IPS DF 4.7 (cell line): ENCODE measurements at regions not wholly inside any gene's neighbourhood (a gene's known extent, or its start where the extent isn't known, plus 50 kb on each side); places are given as distances from the start of the nearest gene placed in this dataset.

ENCODE experiments used
- DNase-seq: peaks from one replicate; pipeline ENCODE4 v3.0.0-alpha.2; 2013; ENCODE audit warnings: low spot score; ENCODE audit errors: extremely low read depth

DNA sequence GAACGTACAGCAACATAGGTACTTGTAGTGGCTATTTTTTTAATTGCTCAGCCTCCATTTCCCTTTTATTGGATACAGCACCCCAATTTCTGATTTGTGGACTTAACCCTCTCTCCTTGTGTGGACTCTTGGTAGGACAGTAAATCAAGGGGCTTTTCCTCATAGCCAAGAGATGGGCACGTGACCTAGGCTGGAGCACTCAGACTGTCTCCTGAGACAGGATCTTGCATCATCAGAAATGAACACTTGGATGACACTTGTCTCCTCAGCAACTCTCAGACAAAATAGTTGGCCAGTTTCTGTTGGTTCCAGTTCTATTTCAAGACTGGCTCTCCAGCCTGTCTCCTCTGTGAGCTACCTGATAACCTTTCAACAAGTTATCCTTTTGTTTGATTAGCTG lies 112.9 kb upstream of the ZNF678 start:
- no peak for DNase-seq

DNA sequence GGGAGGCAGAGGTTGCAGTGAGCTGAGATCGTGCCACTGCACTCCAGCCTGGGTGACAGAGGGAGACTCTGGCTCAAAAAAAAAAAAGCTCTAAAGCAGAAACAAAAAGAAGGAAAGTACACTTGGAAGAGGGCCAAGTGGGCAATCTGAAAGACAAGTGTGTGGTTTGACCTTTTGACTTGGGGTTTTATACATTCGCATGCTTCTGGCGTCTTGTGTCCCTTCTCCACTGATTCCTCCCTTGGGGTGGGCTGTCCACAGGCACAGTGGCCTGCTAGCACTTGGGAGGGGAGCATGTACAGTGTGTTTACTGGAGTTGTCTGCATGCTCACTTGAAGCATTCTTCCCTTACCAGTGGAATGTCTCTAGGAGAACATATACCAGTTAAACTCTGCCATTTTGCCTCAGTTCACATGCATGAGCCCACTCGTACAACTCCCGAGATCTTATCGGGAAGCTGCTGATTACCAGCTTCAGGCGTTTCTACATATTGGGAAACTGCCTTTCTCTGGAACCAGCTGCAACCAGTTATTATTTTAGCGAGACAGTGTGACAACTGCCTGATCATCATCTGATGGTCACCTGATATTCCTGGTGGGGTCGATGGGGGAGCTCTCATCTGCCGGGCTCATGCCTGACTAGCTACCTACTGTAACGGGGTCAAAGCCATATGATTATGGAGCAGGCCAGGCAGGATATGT lies 113.5 kb upstream of the ZNF678 start:
- no peak for DNase-seq

DNA sequence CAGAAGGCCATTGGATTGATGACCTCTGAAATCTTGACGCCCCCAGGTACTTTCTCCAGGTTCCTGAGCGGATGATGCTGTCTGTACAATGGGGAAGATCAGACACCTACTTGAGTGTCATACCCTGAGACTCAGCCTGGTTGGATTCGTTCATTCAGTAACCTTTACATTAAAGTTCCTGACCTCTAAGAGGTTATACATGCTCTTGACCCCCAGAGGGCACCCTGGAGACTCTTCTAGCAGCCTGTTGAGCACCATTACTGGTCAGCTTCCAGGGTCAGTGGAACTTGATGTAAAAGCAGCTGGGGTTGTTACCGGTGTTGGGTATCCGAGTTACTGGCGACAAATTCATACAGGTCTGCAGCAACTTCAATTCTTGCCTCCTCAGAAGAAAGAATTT lies 114.3 kb upstream of the ZNF678 start:
- DNase-seq: no peak

DNA sequence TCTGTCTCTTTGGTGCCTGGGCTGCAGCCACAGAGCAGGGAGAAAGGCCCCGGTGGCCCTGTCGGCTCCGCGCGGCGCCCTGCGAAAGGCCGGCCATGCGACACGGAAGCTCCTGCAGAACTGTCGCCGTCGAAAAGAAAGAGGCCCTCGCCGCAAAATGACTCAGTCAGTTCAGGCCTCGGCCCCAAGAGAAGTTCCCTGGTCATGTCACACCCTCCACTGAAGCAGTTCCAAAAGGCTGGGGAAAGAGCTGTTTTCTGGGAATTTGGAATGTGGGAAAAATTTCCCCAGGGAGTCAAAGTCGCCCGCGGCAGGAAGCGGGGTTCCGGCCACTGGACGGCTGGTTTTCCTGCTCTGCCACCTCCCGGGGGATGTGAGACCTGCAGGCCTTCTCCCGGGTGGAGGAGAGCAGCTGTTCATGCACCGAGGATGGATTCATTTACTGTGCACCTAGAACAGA lies 115.8 kb upstream of the ZNF678 start:
- DNase-seq: no peak

- DNase-seq: no peak
Observed at GRCh38 chr1:227445746-227446145, 117.6 kb upstream of the ZNF678 start.

- no peak for DNase-seq
Observed at GRCh38 chr1:227445092-227445674, 118.2 kb upstream of the ZNF678 start.

GRCh38 chr1:227440182-227440581 lies 121.9 kb upstream of the CDC42BPA start:
- no peak for DNase-seq

DNA sequence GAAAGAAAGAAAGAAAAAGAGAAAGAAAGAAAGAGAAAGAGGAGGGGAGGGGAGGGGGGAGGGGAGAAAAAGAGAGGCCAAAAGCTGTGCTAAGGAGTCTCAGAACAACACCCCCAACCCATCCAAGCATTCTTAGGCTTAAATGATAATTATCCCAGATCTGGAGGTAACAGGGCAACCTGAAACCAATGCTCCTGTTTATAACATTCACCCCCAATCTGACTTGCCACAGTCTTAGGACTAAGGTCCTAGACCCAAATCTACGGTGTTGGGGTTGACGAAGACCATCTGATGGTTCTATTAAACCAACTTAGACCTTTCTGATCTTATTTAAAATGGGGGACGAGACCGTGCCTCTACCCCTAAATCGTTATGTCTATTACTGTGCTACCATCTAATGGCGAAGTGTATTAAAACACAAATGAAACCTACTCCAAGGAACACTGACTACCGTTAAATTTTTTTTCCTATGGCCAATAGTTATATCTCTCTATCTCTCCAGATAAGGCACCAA lies 119.3 kb upstream of the CDC42BPA start:
- no peak for DNase-seq

GRCh38 chr1:227434808-227435444 lies 116.6 kb upstream of the CDC42BPA start:
- no peak for DNase-seq

DNA sequence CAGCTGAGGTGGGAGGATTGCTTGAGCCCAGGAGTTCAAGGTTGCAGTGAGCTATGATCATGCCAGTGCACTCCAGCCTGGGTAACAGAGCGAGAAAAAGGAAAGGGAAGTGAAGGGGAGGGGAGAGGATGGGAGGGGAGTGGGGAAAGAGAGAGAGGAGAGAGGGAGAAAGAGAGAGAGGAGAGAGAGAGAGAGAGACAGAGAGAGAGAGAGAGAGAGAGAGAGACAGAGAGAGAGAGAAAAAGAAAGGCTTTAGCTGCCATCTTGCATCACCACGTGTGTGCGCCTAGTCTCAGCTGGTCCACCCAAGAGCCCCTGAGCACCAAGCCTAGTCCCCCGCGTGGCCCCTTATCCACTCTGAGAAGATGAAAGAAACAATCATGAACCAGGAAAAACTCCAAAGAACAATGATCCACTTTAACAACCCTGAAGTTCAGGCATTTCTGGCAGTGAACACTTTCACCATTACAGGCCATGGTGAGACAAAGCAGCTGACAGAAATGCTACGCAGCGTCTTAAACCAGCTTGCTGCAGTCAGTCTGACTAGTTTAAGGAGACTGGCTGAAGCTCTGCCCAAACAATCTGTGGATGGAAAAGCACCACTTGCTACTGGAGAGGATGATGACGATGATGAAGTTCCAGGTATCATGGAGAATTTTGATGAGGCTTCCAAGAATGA lies 115.5 kb upstream of the CDC42BPA start:
- DNase-seq: no peak

DNA sequence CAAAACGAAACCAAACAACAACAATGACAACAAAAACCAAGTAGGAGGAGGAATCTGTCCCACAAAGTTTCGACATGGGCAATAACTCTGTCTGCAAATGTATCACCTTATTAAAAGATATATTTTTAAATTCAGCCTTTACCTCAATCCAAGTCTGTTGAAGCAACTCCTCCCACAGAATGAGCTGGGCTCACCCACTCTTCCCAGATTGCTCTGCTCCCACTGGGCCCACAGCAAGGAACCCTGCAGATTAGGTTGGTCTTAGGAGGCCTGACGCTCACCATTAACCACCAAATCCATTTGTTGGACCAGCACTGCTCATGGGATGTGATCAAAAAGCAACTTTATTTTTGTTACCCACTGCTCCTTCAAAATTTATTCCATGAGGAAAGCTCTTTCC lies 114.7 kb upstream of the CDC42BPA start:
- no peak for DNase-seq

- DNase-seq: no peak
Observed at GRCh38 chr1:227432181-227432535, 113.9 kb upstream of the CDC42BPA start.

- DNase-seq: no peak
Observed at GRCh38 chr1:227429447-227430359, 111.4 kb upstream of the CDC42BPA start.

DNA sequence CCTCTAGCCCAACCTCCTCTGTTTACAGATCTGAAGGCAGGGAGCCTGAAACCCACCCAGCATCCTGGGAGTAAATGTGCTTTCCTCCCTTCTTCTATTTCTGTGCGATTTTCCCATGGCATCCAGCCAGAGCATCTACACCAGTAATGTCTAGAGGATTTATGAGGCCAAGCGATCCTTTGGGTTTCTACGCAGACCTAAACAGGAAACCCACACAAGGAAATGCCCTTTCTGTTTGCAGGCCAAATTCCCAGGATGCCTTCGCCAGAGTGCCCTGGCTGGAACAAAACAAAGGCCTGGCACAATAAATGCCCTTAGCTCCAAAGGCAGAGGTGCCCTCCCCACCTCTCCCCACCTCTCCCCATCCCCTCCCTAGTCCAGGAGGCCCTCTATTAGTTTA lies 110.5 kb upstream of the CDC42BPA start:
- no peak for DNase-seq

DNA sequence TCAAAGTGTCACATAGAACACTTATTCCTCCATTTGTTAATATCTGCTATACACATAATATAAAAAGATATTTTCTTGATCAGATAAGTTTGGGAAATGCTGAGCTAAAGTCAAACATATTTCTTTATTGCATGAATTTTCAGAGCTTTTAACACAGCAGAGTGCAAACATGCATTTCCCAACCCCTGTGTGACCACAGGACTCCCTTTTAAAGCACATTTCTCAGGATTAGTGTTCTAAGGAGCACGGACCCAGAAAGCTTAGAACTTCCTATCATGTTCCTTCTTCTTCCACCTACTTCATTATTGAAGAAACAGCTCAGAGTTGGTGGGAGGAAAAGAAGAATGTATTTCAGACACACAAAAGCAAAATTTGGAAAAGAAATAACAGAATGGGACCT lies 109.1 kb upstream of the CDC42BPA start:
- DNase-seq: no peak

DNA sequence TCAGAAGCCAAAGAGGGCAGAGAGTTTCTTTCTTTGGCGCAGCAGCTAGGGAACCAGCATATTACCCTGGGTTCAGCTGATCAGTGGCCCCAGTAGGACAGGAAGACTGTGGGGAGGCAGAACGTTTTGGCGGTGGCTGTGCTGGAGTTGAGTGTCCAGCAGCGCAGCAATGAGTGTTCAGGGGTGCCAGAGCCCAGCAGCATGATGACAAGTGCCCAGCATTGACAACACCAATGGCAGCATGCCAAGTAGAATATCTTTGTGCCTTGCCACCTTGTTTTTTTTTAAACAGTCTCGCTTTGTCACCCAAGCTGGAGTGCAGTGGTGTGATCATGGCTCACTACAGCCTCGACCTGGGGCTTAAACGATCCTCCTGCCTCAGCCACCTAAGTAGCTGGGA lies 106.7 kb upstream of the CDC42BPA start:
- DNase-seq: no peak

DNA sequence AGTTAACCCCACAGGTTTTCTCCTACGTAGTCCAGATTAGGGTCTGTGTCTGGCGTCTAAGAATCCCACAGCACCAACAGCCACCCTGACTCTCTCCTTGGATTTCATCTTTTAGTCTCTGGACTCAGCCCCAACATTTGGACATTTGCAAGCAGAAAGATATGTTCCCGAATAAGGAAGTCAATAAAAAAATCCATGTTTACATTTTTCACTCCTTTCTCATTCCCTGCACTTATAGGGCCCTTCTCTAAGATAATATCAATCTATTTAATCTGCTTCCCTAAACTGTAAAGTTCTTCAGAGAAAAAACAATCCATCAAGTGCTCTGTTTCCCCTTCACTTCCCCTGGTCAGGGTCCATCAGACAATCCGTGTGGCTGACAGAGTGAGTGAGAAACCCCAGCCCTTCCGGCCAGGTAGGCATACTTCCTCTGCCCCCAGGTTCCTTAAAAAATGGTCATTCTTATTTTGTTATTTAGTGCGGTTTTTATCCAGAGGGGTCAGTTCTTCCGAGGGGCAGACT lies 105.9 kb upstream of the CDC42BPA start:
- DNase-seq: no peak

DNA sequence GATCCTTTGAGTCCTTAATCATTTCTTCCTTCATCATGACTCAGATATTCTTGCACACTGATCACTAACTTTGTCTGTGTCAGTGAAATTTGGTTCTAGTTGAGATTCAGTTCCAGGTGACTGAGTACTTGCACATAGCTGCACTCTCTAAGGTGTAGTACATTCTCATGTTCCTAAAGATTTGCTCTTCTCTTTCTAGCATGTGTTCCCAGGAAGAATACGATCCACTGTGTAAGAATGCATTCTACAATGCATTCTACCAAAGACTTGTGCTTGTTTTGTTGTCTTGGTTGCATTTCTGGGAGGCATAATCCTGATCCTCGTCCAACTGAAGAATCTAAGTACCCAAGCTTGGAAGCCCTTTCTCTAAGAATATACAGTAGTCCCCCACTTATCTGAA lies 104.3 kb upstream of the CDC42BPA start:
- no peak for DNase-seq

GRCh38 chr1:227420147-227420546 lies 101.9 kb upstream of the CDC42BPA start:
- DNase-seq: no peak

- DNase-seq: no peak
Observed at GRCh38 chr1:227417756-227418480, 99.6 kb upstream of the CDC42BPA start.
